Activated CD4-positive, alpha-beta T cell treated with anti-CD3 and anti-CD28 coated beads, Interleukin-2, amount 10 ng/mL, durations not matched to agents 7 days and 5 days (primary cell): ENCODE measurements at regions not wholly inside any gene's neighbourhood (a gene's known extent, or its start where the extent isn't known, plus 50 kb on each side); places are given as distances from the start of the nearest gene placed in this dataset.

ENCODE experiments used
- CTCF ChIA-PET: fragments of 350-600 bp; sonication (Branson Sonifier 250); formaldehyde crosslinking; loops from one replicate; lab custom pipeline; 2021; ENCODE audit warnings: antibody characterized with exemption; lab: Charles Lee
- POLR2A ChIA-PET: fragments of 350-600 bp; sonication (Branson Sonifier 250); formaldehyde crosslinking; loops from one replicate; lab custom pipeline; 2021; ENCODE audit warnings: antibody characterized with exemption; lab: Charles Lee
- DNase-seq: peaks from one replicate; pipeline ENCODE4 v3.0.0-alpha.2; 2020
- H3K27ac Mint-ChIP-seq: one replicate; pipeline ENCODE4 v1.8.0; 2021; ENCODE audit warnings: mild to moderate bottlenecking, moderate library complexity, mixed read lengths
- H3K27me3 Mint-ChIP-seq: one replicate; pipeline ENCODE4 v1.8.0; 2021; ENCODE audit warnings: mixed read lengths
- H3K36me3 Mint-ChIP-seq: one replicate; pipeline ENCODE4 v1.8.0; 2021; ENCODE audit warnings: low read depth, mixed read lengths
- H3K4me1 Mint-ChIP-seq: one replicate; pipeline ENCODE4 v1.8.0; 2021; ENCODE audit warnings: mixed read lengths
- H3K4me3 Mint-ChIP-seq: one replicate; pipeline ENCODE4 v1.8.0; 2021; ENCODE audit warnings: mild to moderate bottlenecking, moderate library complexity, mixed read lengths
- H3K9me3 Mint-ChIP-seq: one replicate; pipeline ENCODE4 v1.8.0; 2021; ENCODE audit warnings: mixed read lengths

GRCh38 chr10:129341087-129341486, 126.0 kb upstream of the MGMT start:
- no peak overlapping the region for H3K4me3 Mint-ChIP-seq
- CTCF ChIA-PET = no interaction called here
- no peak for DNase-seq
- POLR2A ChIA-PET = no interaction called here
- H3K27ac Mint-ChIP-seq = no peak overlapping the region
- H3K36me3 Mint-ChIP-seq = no peaks in the 10 kb centered on the region
- H3K4me1 Mint-ChIP-seq = no peaks in the 10 kb centered on the region
- no peaks in the 10 kb centered on the region for H3K9me3 Mint-ChIP-seq
- H3K27me3 Mint-ChIP-seq = no peaks in the 10 kb centered on the region

- Mint-ChIP-seq H3K27me3 (no peaks in the 10 kb centered on the region), H3K27ac (no peak overlapping the region), H3K36me3 (no peaks in the 10 kb centered on the region), H3K9me3 (no peaks in the 10 kb centered on the region), H3K4me3 (no peak overlapping the region), H3K4me1 (no peaks in the 10 kb centered on the region)
- ChIA-PET CTCF (no interaction called here), POLR2A (no interaction called here)
- no peak for DNase-seq
These were observed 124.7 kb upstream of the MGMT start for GRCh38 chr10:129342385-129342784.

GRCh38 chr10:129343141-129343540, 123.9 kb upstream of the MGMT start:
- Mint-ChIP-seq H3K4me1 (no peaks in the 10 kb centered on the region), H3K4me3 (no peak overlapping the region), H3K27ac (no peak overlapping the region), H3K27me3 (no peaks in the 10 kb centered on the region), H3K9me3 (no peaks in the 10 kb centered on the region), H3K36me3 (no peaks in the 10 kb centered on the region)
- ChIA-PET POLR2A (no interaction called here), CTCF (no interaction called here)
- DNase-seq = no peak

- H3K9me3 Mint-ChIP-seq = no peaks in the 10 kb centered on the region
- H3K4me1 Mint-ChIP-seq = no peaks in the 10 kb centered on the region
- no peaks in the 10 kb centered on the region for H3K27me3 Mint-ChIP-seq
- no peak overlapping the region for H3K4me3 Mint-ChIP-seq
- ChIA-PET CTCF (no interaction called here), POLR2A (no interaction called here)
- no peaks in the 10 kb centered on the region for H3K36me3 Mint-ChIP-seq
- DNase-seq = no peak
- no peak overlapping the region for H3K27ac Mint-ChIP-seq
These were observed 122.9 kb upstream of the MGMT start for GRCh38 chr10:129344103-129344502.

- DNase-seq = no peak
- no peaks in the 10 kb centered on the region for H3K27me3 Mint-ChIP-seq
- no peak overlapping the region for H3K27ac Mint-ChIP-seq
- ChIA-PET CTCF (no interaction called here), POLR2A (no interaction called here)
- H3K4me1 Mint-ChIP-seq = no peaks in the 10 kb centered on the region
- H3K9me3 Mint-ChIP-seq = no peaks in the 10 kb centered on the region
- H3K4me3 Mint-ChIP-seq = no peak overlapping the region
- no peaks in the 10 kb centered on the region for H3K36me3 Mint-ChIP-seq
These were observed 122.2 kb upstream of the MGMT start for GRCh38 chr10:129344731-129345355.

- H3K36me3 Mint-ChIP-seq = no peaks in the 10 kb centered on the region
- H3K27me3 Mint-ChIP-seq = no peaks in the 10 kb centered on the region
- H3K4me3 Mint-ChIP-seq = no peak overlapping the region
- no peak overlapping the region for H3K27ac Mint-ChIP-seq
- H3K9me3 Mint-ChIP-seq = no peaks in the 10 kb centered on the region
- POLR2A ChIA-PET = no interaction called here
- no peak for DNase-seq
- CTCF ChIA-PET = no interaction called here
- no peaks in the 10 kb centered on the region for H3K4me1 Mint-ChIP-seq
These were observed 121.3 kb upstream of the MGMT start for GRCh38 chr10:129345763-129346162.

- H3K36me3 Mint-ChIP-seq = no peaks in the 10 kb centered on the region
- H3K9me3 Mint-ChIP-seq = no peaks in the 10 kb centered on the region
- ChIA-PET POLR2A (no interaction called here), CTCF (no interaction called here)
- no peak overlapping the region for H3K4me3 Mint-ChIP-seq
- no peak overlapping the region for H3K27ac Mint-ChIP-seq
- DNase-seq = no peak
- no peaks in the 10 kb centered on the region for H3K4me1 Mint-ChIP-seq
- no peaks in the 10 kb centered on the region for H3K27me3 Mint-ChIP-seq
These were observed 116.4 kb upstream of the MGMT start for GRCh38 chr10:129350690-129351089.

- ChIA-PET CTCF (no interaction called here), POLR2A (no interaction called here)
- Mint-ChIP-seq H3K4me1 (no peaks in the 10 kb centered on the region), H3K4me3 (no peak overlapping the region), H3K27ac (no peak overlapping the region), H3K36me3 (no peaks in the 10 kb centered on the region), H3K27me3 (no peaks in the 10 kb centered on the region), H3K9me3 (no peaks in the 10 kb centered on the region)
- DNase-seq = no peak
These were observed 113.9 kb upstream of the MGMT start for GRCh38 chr10:129353101-129353500.

GRCh38 chr10:129360046-129360445, 107.0 kb upstream of the MGMT start:
- Mint-ChIP-seq H3K36me3 (no peaks in the 10 kb centered on the region), H3K27ac (no peak overlapping the region), H3K9me3 (no peaks in the 10 kb centered on the region), H3K27me3 (peaks cover 3% of the 10 kb centered on the region), H3K4me1 (no peaks in the 10 kb centered on the region), H3K4me3 (no peak overlapping the region)
- ChIA-PET POLR2A (no interaction called here), CTCF (no interaction called here)
- DNase-seq = no peak

GRCh38 chr10:129361676-129362376, 105.2 kb upstream of the MGMT start:
- Mint-ChIP-seq H3K4me3 (no peak overlapping the region), H3K4me1 (no peaks in the 10 kb centered on the region), H3K27me3 (peaks cover 3% of the 10 kb centered on the region), H3K36me3 (no peaks in the 10 kb centered on the region), H3K9me3 (no peaks in the 10 kb centered on the region), H3K27ac (no peak overlapping the region)
- CTCF ChIA-PET = no interaction called here
- DNase-seq = no peak
- POLR2A ChIA-PET = no interaction called here

GRCh38 chr10:129364949-129365348, 102.1 kb upstream of the MGMT start:
- POLR2A ChIA-PET = no interaction called here
- Mint-ChIP-seq H3K27me3 (peaks cover 5% of the 10 kb centered on the region), H3K4me1 (no peaks in the 10 kb centered on the region), H3K9me3 (no peaks in the 10 kb centered on the region), H3K4me3 (no peak overlapping the region), H3K36me3 (no peaks in the 10 kb centered on the region), H3K27ac (no peak overlapping the region)
- no peak for DNase-seq
- CTCF ChIA-PET = interaction anchor here (1.2 kb wide), 1 partner anchor 331 kb away, joined by 3 read pairs; no protein-coding TSS in a partner anchor

GRCh38 chr10:129365767-129366402, 101.2 kb upstream of the MGMT start:
- POLR2A ChIA-PET = no interaction called here
- no peak for DNase-seq
- CTCF ChIA-PET = no interaction called here
- H3K4me3 Mint-ChIP-seq = no peak overlapping the region
- no peaks in the 10 kb centered on the region for H3K9me3 Mint-ChIP-seq
- no peaks in the 10 kb centered on the region for H3K4me1 Mint-ChIP-seq
- H3K27me3 Mint-ChIP-seq = peaks cover 8% of the 10 kb centered on the region
- H3K36me3 Mint-ChIP-seq = no peaks in the 10 kb centered on the region
- no peak overlapping the region for H3K27ac Mint-ChIP-seq

GRCh38 chr10:129366450-129366849, 100.6 kb upstream of the MGMT start:
- Mint-ChIP-seq H3K4me1 (no peaks in the 10 kb centered on the region), H3K27me3 (peaks cover 13% of the 10 kb centered on the region), H3K9me3 (no peaks in the 10 kb centered on the region), H3K27ac (no peak overlapping the region), H3K4me3 (no peak overlapping the region), H3K36me3 (no peaks in the 10 kb centered on the region)
- DNase-seq = no peak
- ChIA-PET POLR2A (no interaction called here), CTCF (no interaction called here)
